ENCODE measurements at regions not wholly inside any gene's neighbourhood (a gene's known extent, or its start where the extent isn't known, plus 50 kb on each side); places are given as distances from the start of the nearest gene placed in this dataset.

GRCh38 chr16:66166490-66166889, 200.0 kb upstream of the CDH5 start:
- TF ChIP-seq TCF7 (CRISPR knock-in tag; IDR thresholded peaks at IDR 0.05; ENCODE audit: low read depth) (no peak), ZBTB21 (CRISPR knock-in tag; IDR thresholded peaks at IDR 0.05; ENCODE audit: borderline replicate concordance) (no peak), SOX15 (CRISPR knock-in tag; IDR thresholded peaks at IDR 0.05) (no peak), NR1H2 (CRISPR knock-in tag; IDR thresholded peaks at IDR 0.05) (no peak), CDX4 (CRISPR knock-in tag; IDR thresholded peaks at IDR 0.05; ENCODE audit: borderline replicate concordance) (no peak), ZNF232 (CRISPR knock-in tag; IDR thresholded peaks at IDR 0.05) (no peak), JAZF1 (CRISPR knock-in tag; IDR thresholded peaks at IDR 0.05) (no peak), GRHL2 (CRISPR knock-in tag; IDR thresholded peaks at IDR 0.05; ENCODE audit: insufficient replicate concordance, severe bottlenecking) (no peak), RELA (CRISPR knock-in tag; IDR thresholded peaks at IDR 0.05; ENCODE audit: borderline replicate concordance) (no peak), NFE2L1 (CRISPR knock-in tag; IDR thresholded peaks at IDR 0.05) (no peak), STAT6 (CRISPR knock-in tag; conservative IDR thresholded peaks at IDR 0.05; ENCODE audit: low read depth) (no peak), ATF2 (CRISPR knock-in tag; IDR thresholded peaks at IDR 0.05; ENCODE audit: borderline replicate concordance, low read depth) (no peak), TP53 (CRISPR knock-in tag; IDR thresholded peaks at IDR 0.05) (no peak), MLX (CRISPR knock-in tag; IDR thresholded peaks at IDR 0.05) (no peak), FOXP4 (CRISPR knock-in tag; IDR thresholded peaks at IDR 0.05) (no peak), ARID4B (CRISPR knock-in tag; IDR thresholded peaks at IDR 0.05; ENCODE audit: borderline replicate concordance) (no peak), FOXK1 (CRISPR knock-in tag; IDR thresholded peaks at IDR 0.05) (no peak)
- POLR2A ChIA-PET: no interaction called here
- Mint-ChIP-seq H3K27me3 (ENCODE audit: low read depth) (no peaks in the 10 kb centered on the region; the same call in 1 of the 2 replicates), H3K27ac (no peak overlapping the region), H3K4me1 (peaks cover 3% of the 10 kb centered on the region; the same call in 1 of the 2 replicates), H3K36me3 (no peaks in the 10 kb centered on the region), H3K4me3 (no peak overlapping the region), H3K9me3 (no peaks in the 10 kb centered on the region)
- DNase-seq (ENCODE audit: low spot score) (no peak), ATAC-seq (no peak)
- CTCF ChIA-PET: interaction anchor here (0.7 to 1.1 kb wide), 2 partner anchors 13 to 113 kb away, joined by 3 read pairs; no protein-coding TSS in a partner anchor

All from WTC11 (cell line).